ENCODE measurements at regions not wholly inside any gene's neighbourhood (a gene's known extent, or its start where the extent isn't known, plus 50 kb on each side); places are given as distances from the start of the nearest gene placed in this dataset.

DNA sequence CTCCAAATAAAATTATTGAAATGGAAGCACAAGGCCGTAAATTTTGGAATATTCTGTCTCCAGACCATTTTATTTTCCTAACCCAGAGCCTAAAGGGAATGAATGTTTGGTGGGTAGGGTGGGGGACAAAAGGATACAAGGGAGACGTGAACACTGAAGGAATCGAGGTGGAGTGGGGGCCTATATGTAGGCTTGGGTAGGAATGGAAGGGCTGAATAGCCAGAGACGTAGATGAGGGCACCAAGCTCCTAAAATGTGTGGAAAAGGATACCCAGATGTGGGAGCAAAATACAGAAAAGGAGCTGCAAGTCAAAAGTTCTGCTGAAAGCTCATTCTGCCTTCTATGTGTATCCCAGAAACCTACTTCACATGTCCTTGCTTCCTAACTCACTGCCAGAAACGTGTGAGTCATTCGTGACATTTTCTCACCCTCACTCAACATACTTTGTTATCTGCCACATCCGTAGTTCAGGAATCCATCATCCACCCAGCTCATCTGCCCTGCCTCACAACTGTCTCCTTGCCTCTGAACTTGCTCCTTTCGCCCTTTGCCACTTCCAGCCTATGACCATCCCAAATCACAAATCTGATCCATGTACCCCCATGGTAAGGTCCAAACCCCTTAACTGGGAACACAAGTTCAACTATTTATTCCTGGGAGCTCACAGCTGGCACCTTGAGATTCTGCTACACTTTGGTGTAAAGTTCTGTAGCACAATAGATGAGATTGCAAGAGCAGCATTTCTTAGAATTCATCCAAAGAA lies 84.1 kb upstream of the PRDX6 start:
- TF ChIP-seq, protein P1, sequence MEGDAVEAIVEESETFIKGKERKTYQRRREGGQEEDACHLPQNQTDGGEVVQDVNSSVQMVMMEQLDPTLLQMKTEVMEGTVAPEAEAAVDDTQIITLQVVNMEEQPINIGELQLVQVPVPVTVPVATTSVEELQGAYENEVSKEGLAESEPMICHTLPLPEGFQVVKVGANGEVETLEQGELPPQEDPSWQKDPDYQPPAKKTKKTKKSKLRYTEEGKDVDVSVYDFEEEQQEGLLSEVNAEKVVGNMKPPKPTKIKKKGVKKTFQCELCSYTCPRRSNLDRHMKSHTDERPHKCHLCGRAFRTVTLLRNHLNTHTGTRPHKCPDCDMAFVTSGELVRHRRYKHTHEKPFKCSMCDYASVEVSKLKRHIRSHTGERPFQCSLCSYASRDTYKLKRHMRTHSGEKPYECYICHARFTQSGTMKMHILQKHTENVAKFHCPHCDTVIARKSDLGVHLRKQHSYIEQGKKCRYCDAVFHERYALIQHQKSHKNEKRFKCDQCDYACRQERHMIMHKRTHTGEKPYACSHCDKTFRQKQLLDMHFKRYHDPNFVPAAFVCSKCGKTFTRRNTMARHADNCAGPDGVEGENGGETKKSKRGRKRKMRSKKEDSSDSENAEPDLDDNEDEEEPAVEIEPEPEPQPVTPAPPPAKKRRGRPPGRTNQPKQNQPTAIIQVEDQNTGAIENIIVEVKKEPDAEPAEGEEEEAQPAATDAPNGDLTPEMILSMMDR (IDR thresholded peaks at IDR 0.05; ENCODE audit: poor library complexity): no peak
- no peak for TF ChIP-seq EZH2phosphoT487 (IDR thresholded peaks at IDR 0.05; ENCODE audit: low read depth, severe bottlenecking, unreplicated experiment)
- TF ChIP-seq EZH2 (IDR thresholded peaks at IDR 0.05; ENCODE audit: borderline replicate concordance): no peak
